ENCODE measurements at regions not wholly inside any gene's neighbourhood (a gene's known extent, or its start where the extent isn't known, plus 50 kb on each side); places are given as distances from the start of the nearest gene placed in this dataset.
"Not testable (repeated sequence)": the region's sequence is repeated elsewhere in the genome, so short reads cannot be mapped to it uniquely, and the experiment has no call there.

DNA sequence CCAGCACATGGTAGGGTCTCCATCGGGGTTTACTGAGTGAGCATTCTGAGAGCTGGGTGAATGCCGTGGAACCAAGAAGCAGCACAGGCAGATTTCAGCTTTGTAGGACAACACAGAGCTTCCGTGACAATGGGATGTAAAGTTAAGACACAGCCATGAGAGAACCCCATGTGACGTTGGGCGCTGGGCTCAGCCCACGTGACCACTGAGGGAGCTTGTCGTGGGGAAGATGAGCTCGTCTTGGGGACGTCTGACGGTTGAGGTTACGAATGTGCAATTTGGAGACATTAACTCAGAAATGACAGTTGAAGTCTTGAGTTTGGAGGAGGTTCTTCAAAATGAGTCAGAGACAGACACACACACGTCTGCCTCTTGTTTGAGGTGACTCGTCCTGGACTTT is 51.5 kb upstream of the MUC20 start:
- DNase-seq = not testable (repeated sequence)

DNA sequence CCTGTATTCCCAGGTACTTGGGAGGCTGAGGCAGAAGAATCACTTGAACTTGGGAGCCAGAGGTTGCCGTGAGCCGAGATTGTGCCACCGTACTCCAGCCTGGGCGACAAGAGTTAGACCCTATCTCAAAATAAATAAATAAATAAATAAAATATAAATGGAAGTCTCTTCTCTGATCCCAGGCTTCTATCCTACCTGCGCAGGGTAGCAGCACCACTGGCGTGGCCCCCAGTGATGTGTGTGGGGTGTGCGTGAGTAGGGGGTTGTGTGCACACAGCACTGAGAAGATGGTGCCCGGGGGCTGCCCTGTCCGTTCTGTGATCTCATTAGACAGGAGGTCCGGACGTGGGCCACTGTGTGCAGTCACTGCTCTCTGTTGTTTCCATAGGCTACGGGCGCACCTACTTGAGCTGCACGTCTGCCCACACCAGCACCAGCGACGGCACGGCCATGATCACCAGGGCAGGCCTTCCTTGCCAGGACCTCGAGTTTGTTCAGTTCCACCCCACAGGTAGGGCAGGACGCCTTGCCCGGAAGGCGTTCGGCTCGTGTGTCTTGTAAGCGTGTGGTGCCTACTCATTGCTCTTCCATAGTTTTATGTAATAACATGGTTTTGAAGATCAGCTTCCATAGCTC is 52.5 kb upstream of the MUC20 start:
- not testable (repeated sequence) for DNase-seq

DNA sequence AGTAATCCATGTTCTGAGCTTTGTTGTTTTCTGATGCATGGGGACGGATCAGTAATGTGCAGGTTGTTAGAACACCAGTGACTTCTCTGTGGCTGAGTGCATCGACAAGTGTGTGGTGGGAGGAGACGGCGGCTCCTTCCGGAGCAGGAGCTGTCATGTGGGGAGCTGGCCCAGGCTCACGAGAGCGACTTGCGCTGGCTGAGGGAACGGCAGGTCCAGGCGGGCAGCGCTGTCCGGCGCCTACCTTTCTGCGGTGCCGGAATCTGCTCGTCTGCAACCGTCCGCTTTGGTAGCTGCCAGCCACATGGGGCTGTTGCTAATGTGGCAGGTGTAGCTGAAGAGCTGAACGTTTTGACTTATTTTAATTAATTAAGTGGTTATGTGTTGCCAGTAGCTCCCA is 55.5 kb upstream of the MUC20 start:
- not testable (repeated sequence) for DNase-seq

DNA sequence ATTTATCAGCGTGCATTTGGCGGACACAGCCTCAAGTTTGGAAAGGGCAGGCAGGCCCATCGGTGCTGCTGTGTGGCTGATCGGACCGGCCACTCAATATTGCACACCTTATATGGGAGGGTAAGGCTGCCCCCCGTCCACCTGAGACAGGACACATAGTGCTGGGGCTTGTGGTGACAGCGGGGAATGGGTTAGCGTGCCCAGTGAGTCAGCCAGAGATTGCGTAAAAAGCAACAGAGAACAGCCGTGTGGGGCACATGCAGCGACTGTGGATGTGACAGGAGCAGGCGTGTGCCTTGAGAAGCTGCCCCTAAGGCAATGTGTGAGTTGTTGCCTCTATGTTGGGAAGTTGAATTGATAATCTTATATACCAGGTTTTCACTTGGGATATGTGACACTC is 56.6 kb upstream of the MUC20 start:
- DNase-seq = not testable (repeated sequence)

DNA sequence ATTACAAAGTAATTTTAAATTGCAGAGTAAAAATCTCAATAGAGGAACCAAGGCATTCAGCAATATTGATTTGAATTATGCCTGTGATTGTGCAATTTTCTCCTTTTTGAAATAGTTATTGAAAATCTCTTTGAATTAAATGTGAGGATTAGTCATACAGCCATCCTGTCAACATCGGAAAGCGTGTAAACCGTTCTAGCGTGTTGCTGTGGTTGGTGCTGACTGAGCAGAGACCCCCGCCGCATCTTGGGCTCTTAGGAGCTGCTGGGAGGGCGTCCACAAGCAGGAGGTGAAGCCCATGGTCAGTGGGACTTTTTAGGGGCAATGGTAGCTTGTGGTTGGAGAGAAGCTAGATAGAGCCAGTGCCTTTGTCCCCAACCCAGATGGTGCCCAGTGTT is 61.6 kb upstream of the MUC20 start:
- DNase-seq = not testable (repeated sequence)

DNA sequence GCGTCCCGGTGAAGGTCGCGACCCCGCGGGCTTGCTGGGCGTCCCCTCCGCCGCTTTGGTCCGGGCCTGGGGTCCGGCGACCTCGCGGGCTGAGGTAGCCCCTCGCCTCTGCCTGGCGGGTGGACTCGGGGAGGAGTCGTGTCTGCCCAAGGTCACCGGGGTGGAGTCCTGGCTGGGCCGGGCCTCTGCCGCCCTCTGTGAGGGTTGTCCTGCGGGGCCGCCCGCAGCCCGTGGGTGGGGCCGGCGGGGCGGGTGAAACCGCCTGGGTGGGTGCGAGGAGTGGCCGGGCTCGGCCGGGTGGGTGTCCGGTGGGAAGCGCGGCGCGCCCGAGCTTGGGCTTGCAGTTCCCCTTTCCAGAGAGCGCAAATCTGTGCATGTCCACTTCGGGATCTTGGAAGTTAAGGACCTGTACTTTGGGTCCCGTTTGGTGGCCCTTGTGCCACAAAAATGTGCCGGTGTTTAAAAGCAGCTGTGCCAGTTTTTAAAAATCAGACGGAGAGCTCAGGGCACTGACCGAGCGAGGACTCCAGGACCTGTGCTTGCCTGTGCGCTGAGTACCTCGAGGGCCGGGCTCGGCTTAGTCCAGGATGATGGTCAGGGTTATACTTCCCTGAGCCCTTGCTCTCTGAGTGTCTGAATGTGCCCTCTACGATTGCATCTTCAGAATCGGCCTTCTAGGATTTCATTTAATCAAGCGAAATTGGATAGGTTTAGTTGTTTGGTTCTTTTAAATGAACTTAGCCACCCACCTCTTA is 62.2 kb upstream of the MUC20 start:
- not testable (repeated sequence) for DNase-seq

DNA sequence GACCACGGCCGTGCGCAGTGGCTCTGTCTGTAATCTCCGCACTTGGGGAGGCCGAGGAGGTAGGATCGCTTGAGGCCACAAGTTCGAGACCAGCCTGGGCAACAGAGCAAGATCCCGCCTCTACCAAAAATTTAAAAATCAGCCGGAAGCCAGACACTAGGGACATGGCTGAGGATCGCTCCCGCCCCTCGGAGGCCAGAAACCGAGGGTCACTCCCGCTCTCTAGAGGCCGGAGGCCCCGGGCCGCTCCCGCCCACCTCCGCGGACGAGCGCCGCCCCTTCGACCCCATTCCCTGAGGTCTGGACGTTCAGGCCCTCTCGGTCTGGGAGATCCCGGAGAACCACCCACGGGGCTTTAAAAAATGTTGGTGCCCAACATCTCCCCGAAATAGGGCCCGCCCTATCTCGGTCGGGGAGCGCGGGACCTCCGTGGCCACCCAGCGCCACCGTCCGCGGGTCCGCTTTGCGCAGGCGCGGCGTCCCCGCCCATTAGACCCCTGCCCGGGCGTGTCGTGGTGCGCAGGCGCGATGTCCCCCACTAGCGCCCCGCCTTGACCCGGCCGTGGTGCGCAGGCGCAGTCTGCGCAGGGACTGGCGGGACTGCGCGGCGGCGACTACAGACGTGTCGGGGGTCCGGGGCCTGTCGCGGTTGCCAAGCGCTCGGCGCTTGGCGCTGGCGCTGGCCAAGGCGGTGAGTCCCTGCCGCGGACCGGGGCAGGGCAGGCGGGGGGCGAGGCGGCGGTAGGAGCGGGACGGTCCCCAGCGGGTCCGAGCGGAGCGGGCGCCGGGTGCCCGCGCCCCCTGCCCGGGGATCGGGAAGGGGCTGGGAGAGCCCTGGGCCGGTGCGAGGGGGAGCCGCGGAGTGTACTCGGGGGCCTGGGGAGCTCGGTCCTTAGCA is 63.1 kb upstream of the MUC20 start:
- DNase-seq = peak; percentile 72

DNA sequence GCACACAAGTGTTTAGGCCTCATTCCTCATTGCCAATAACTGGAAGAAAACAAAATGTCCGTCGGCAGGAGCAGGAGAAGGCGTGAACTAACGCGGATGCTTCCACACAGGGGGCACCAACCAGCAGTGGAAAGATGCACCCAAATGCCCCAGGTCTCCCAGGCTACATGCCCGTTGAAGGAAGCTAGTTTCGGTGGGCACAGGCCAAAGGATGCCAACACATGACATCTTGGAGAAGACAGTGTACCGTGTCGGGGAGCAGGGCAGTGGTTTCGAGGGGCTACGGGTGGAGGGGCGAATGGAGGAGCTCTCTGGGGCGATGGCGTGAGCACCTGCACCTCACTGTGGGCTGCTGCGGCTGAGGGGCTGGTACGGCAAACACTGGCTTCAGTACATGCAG is 64.7 kb upstream of the MUC20 start:
- DNase-seq = not testable (repeated sequence)

DNA sequence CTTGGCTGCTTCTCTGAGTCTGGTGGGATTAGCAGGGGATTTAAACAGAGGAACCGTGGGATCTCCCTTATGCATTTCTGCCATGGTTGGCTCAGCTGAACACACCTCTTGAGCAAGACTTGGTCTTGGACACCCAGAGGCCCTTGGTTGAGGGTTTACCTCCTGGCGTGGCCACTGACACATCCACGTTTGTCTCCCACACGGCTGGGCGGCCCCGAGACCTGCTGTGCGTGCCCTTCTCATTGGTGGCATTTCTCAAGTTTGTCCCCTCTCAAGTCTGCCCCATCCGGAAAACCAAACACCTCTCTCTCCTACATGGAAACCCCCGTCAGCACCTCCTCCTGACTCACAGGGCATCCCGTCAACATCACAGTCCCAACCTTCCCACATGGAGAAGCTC is 66.0 kb upstream of the MUC20 start:
- DNase-seq = not testable (repeated sequence)

DNA sequence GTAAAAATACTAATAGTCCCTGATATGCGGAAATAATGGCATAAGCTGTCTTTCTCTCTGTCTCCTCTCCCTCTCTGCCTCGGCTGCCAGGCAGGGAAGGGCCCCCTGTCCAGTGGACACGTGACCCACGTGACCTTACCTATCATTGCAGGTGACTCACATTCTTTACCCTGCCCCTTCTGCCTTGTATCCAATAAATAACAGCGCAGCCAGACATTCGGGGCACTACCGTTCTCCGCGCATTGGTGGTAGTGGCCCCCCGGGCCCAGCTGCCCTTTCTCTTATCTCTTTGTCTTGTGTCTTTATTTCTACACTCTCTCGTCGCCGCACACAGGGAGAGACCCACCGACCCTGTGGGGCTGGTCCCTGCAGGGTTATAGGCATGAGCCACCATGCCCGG is 66.6 kb upstream of the MUC20 start:
- DNase-seq = not testable (repeated sequence)

DNA sequence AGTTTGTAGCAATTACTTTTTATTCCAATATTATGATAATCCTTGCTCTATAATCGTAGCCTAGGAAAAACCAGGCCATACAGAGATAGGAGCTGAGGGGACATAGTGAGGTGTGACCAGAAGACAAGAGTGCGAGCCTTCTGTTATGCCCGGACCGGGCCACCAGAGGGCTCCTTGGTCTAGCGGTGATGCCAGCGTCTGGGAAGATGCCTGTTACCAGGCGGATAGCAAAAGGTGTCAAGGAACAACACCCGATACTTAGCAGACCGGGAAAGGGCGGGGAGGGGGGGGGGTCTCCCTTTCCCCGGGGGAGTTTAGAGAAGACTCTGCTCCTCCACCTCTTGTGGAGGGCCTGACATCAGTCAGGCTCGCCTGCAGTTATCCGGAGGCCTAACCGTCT is 67.1 kb upstream of the MUC20 start:
- not testable (repeated sequence) for DNase-seq

DNA sequence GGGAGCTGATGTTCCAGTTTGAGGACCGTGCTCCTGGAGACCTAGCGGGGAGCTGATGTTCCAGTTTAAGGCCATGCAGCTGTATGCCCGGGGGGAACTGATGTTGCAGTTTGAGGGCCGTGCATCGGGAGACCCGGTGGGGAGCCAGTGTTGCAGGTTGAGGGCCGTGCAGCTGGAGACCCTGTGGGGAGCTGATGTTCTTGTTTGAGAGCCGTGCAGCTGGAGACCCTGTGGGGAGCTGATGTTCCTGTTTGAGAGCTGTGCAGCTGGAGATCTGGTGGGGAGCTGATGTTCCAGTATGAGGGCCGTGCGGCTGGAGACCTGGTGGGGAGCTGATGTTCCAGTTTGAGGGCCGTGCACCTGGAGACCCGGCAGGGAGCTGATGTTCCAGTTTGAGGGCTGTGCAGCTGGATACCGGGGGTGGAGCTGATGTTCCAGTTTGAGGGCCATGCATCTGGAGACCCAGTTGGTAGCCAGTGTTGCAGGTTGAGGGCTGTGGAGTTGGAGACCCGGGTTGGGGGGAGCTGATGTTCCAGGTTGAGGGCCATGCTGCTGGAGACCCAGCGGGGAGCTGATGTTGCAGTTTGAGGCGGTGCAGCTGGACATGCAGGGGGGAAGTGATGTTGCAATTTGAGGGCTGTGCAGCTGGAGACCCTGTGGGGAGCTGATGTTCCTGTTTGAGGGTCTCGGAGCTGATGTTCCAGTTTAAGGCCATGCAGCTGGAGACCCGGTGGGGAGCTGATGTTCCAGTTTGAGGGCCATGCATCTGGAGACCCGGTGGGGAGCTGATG is 64.4 kb upstream of the APOD start:
- DNase-seq = not testable (repeated sequence)

DNA sequence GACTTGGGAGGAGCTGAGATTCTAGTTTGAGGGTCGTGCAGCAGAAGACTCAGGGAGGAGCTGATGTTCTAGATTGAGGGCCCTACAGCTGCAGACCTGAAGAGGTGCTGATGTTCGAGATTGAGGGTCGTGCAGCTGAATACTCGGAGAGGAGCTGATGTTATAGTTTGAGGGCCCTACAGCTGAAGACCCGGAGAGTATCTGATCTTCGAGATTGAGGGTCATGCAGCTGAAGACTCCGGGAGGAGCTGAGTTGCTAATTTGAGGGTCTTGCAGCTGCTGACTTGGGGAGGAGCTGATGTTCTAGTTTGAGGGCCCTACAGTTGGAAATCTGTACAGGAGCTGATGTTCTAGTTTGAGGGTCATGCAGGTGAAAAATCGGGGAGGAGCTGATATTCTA is 62.1 kb upstream of the APOD start:
- DNase-seq = not testable (repeated sequence)

DNA sequence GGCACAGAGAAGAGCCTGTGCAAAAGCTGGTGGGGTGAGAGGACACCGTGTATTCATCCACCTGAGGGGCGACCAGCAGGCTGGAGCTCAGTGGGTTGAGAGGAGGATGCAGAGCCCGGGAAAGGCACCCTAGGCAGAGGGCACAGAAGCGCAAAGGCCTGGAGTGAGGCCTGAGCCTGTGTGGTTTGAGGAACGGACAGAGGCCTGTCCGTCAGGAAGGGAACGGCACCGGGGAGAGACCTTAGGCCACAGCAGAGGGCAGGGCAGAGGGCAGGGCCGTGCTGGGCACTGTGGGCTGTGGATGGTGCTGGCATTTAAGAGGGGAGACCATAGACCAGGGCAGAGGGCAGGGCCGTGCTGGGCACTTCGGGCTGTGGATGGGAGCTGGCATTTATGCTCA is 59.5 kb upstream of the APOD start:
- DNase-seq = not testable (repeated sequence)

DNA sequence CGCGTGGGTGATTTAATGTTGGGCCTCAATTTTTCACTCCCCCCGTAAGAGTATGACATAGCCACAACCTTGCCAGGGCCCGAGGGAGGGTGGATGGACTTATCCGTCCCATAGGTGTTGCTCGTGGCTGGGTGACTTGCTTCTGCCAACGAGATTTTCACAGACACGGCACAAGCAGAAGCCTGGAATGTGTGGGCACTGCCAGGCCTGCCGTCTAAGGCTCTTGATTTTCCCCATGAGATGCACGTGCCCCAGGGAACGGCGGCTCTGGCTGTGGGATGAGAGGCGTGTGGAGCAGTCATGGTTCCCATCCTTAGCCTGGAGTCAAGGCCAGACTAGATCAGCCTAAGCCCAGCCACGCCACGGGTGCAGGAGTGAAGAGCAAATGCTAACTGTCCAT is 58.6 kb upstream of the APOD start:
- DNase-seq = not testable (repeated sequence)

DNA sequence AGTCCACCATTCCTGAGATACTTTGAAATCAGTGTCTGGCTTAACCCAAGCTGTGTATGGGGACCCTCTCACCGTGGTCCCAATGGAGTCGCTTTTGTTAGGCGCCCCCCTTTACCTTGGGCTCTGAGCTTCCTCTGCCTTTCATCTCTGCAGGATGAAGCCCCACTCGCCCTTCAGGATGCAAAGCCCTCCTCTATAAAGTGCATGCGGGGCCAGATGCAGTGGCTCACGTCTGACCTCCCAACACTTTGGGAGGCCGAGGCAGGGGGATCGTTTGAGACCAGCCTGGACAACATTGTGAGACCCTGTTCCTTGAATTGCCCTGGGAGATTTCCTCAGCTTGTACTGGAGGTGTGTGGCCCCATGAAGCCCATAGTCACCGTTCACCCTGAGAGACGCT is 54.7 kb upstream of the APOD start:
- not testable (repeated sequence) for DNase-seq

DNA sequence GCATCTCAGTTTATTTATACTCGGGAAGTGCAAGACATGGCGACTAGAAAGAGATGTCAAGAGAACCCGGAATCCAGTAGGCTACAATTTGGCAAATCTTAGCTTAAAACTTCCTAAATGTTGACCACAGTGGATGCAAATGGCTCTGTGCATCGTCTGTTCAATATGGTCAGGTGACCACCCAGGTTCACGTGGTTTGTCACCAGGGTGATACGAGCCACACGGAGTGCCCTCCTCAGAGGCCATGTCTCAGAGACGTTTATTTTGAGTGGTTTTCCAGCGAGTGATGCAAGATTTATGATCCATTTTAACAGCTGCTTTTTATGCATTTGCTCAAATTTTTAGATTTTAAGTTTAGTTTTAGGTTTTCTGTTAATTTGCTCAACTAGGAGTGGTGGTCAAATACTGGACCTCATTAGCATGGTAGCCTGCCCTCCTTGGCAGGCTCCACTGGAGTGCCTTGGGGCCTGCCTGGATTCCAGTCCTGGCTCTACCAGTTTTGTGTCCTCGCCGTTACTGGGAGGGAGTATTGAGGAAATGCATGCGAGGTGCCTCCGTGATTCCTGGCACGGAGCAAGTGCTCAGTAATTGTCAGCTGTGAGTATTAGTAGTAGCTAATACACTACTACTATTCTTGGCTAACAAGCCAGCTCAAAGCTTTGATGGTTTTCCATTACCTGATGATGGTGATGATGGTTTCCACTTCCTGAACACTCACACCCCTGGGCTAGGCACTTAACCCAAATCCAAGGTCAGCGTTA is 53.9 kb upstream of the APOD start:
- DNase-seq = not testable (repeated sequence)

DNA sequence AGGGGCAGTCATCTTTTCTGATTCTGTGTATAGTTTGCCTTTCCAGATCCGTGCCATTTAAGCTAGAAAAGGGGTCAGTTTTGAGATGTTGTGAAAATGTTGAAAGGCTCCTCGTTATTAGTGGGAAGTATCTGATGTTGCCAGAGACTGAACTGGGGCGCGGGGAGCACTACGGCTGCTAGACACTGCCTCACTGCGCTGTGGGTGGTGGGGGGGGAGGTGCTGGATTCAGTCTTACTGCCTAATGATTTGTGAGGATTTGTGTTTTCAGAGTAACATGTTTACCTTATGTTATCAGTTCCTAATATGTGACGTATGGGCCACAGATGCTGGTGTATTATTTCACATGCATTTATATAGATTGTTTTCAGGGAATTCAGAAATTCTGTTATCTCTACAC is 53.3 kb upstream of the APOD start:
- DNase-seq = not testable (repeated sequence)

DNA sequence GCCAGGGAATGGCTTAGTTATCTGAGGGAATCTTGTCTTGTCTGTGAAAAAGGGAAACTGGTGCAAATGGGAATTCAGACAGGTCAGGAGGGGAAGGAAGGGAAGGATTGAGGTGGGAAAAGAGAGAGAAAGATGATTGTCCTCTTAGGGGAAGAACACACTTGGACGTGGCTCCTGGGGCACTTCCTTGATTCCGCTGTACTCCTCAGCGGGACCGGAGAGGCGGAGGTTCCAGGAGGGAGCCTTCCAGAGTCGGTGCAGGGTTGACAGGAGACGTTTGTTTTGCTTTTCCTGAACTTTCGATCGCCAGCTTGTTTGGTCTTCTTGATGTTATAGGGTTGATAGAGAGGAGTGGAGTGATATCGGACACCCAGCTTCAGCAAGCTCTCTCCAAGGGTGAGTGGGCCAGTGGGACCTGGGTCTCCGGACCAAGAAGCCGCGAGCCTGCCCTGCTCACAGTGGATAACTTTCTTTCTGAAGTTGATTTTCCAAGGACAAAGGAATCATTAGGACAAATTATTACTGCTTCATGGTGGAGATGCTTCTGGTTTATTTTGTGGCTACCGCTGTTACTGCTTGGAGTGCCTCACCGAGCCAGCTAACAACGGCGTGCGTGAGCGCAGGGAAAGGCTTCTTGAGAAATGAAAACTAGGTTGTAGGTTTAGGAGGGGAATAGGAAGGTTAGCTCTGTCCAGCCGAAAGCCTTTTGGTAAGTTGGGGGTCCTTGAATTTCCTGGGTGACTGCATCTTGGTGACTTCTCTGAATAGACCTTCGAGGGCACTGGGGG is 52.4 kb upstream of the APOD start:
- DNase-seq = not testable (repeated sequence)

DNA sequence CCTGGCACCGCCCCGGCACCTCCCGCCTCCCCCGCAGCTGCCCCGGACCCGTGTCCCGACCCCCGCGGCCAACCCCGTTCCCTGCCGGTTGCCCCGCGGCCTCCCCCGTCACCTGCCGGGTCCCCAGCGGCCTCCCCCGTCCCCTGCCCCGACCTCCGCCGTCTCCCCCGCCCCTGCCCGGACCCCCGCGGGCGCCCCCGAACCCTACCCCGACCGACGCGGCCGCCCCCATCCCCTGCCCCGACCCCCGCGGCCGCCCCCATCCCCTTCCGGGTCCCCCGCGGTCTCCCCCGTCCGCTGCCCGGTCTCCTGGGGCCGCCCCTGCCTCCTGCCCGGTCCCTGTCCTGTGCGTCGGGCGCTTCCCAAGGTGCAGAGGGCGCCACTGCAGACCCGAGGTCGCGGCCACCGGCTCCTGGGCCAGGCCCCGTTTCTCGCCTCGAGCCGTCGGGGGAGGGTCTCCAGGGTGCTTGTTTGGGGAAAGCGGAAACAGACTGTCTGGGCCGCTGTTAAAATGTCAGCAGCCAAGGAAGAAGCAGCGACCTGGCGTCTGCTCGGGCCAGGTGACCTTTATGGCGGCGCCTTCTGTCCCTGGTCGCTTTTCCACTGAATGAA is 51.6 kb upstream of the APOD start:
- DNase-seq = not testable (repeated sequence)

Data from activated CD8-positive, alpha-beta memory T cell treated with anti-CD3 and anti-CD28 coated beads, Interleukin-2, amount 50 U/mL, for 4 hours (primary cell).